ENCODE measurements at regions not wholly inside any gene's neighbourhood (a gene's known extent, or its start where the extent isn't known, plus 50 kb on each side); places are given as distances from the start of the nearest gene placed in this dataset.

DNA sequence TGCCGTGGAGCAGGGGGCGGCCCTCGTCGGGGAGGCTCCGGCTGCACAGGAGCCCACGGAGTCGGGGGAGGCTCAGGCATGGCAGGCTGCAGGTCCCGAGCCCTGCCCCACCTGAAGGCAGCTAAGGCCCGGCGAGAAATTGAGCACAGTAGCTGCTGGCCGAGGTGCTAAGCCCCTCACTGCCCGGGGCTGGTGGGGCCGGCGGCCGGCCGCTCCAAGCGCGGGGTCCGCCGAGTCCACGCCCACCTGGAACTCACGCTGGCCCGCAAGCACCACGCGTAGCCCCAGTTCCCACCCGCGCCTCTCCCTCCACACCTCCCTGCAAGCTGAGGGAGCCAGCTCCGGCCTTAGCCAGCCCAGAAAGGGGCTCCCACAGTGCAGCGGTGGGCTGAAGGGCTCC, 589.4 kb downstream of the PPP4R3C start:
- no peaks in the 10 kb centered on the region for H3K4me1 ChIP-seq
- FAIRE-seq (no peak), DNase-seq (peak in 1 of 6 donors; percentile 59), ATAC-seq (no peak)
- intact Hi-C loops (cut with DNase I): no loop called here
- no peak overlapping the region for H3K4me3 ChIP-seq
- WGBS, 2 donors: 87 to 88% methylated on average over 25 to 29 of the region's 29 CpGs
- no peaks in the 10 kb centered on the region for H3K27me3 ChIP-seq
- no peaks in the 10 kb centered on the region for H3K36me3 ChIP-seq
- no peak for TF ChIP-seq CTCF (IDR thresholded peaks at IDR 0.05)
- no peaks in the 10 kb centered on the region for H3K9me3 ChIP-seq
- H3K27ac ChIP-seq: no peak overlapping the region

GRCh38 chrX:26871967-26872366, 591.2 kb downstream of the PPP4R3C start:
- Histone ChIP-seq H3K27me3 (no peaks in the 10 kb centered on the region), H3K9me3 (no peaks in the 10 kb centered on the region), H3K36me3 (no peaks in the 10 kb centered on the region), H3K4me1 (no peaks in the 10 kb centered on the region), H3K4me3 (no peak overlapping the region), H3K27ac (no peak overlapping the region)
- intact Hi-C loops (cut with DNase I): no loop called here
- no peak for TF ChIP-seq CTCF (IDR thresholded peaks at IDR 0.05)
- no peak for FAIRE-seq
- no peak for DNase-seq
- WGBS, 2 donors: 87 to 95% methylated on average over 1 of the region's 1 CpG
- ATAC-seq: no peak

GRCh38 chrX:26851981-26852380, 611.2 kb downstream of the PPP4R3C start:
- DNase-seq (no peak), ATAC-seq (no peak), FAIRE-seq (no peak)
- intact Hi-C loops (cut with DNase I): no loop called here
- Histone ChIP-seq H3K27me3 (no peaks in the 10 kb centered on the region), H3K27ac (no peak overlapping the region), H3K4me3 (no peak overlapping the region), H3K4me1 (no peaks in the 10 kb centered on the region), H3K36me3 (no peaks in the 10 kb centered on the region), H3K9me3 (no peaks in the 10 kb centered on the region)
- WGBS, 2 donors: 7 to 12% methylated on average over 1 of the region's 1 CpG
- no peak for TF ChIP-seq CTCF (IDR thresholded peaks at IDR 0.05)

- Histone ChIP-seq H3K36me3 (no peaks in the 10 kb centered on the region), H3K4me3 (no peak overlapping the region), H3K27me3 (no peaks in the 10 kb centered on the region), H3K27ac (no peak overlapping the region), H3K4me1 (no peaks in the 10 kb centered on the region), H3K9me3 (no peaks in the 10 kb centered on the region)
- 54 to 57% methylated on average over 2 of the region's 2 CpGs for WGBS, 2 donors
- intact Hi-C loops (cut with DNase I): no loop called here
- no peak for ATAC-seq
- DNase-seq: no peak
- FAIRE-seq: no peak
- no peak for TF ChIP-seq CTCF (IDR thresholded peaks at IDR 0.05)
Observed at GRCh38 chrX:26848511-26848910, 614.6 kb downstream of the PPP4R3C start.

DNA sequence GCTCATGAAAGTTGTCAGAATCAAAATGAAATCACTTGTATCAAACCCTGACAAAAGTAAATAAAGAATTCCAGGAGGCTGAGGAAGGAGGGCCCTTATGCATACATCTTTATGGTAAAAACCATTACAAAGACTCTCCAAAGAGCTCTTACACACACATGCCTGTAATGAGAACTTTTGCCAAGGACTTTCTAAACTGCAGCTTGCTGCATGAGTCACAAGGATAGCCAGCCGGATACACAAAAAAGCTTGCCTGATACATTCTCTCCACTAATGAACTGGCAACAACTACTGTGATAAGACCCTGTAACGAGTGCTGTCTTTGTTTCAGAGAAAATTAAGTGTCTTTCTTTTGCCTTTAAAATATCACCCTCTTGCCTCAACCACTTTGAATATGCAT, 618.1 kb downstream of the PPP4R3C start:
- Histone ChIP-seq H3K27ac (no peak overlapping the region), H3K36me3 (no peaks in the 10 kb centered on the region), H3K9me3 (no peaks in the 10 kb centered on the region), H3K4me3 (no peak overlapping the region), H3K27me3 (peaks cover 0 to 8% (median 0%) of the 10 kb centered on the region in 4 donors), H3K4me1 (no peaks in the 10 kb centered on the region)
- intact Hi-C loops (cut with DNase I): no loop called here
- no peak for FAIRE-seq
- TF ChIP-seq CTCF (IDR thresholded peaks at IDR 0.05): no peak
- WGBS, 2 donors: 54 to 64% methylated on average over 2 of the region's 2 CpGs
- DNase-seq: no peak
- no peak for ATAC-seq
